Activated T-helper 2 cell treated with anti-CD3 and anti-CD28 coated beads, Interferon-gamma antibody, Interleukin-2, Interleukin-4, amounts not matched to agents 10 μg/mL and 5 μg/mL and 100 μg/mL, durations not matched to agents 14 hours and 24 hours and 36 hours (primary cell): ENCODE measurements at regions not wholly inside any gene's neighbourhood (a gene's known extent, or its start where the extent isn't known, plus 50 kb on each side); places are given as distances from the start of the nearest gene placed in this dataset.

Experiments
- DNase-seq: peaks from one replicate; pipeline ENCODE4 v3.0.0; 2021; ENCODE audit warnings: low spot score
- H3K27ac Mint-ChIP-seq: one replicate; pipeline ENCODE4 v1.8.0; 2021; ENCODE audit warnings: mixed read lengths
- H3K27me3 Mint-ChIP-seq: one replicate; pipeline ENCODE4 v1.8.0; 2021; ENCODE audit warnings: low read depth, mixed read lengths
- H3K36me3 Mint-ChIP-seq: one replicate; pipeline ENCODE4 v1.8.0; 2021; ENCODE audit warnings: low read depth, mixed read lengths
- H3K4me1 Mint-ChIP-seq: one replicate; pipeline ENCODE4 v1.8.0; 2021; ENCODE audit warnings: low read depth, mixed read lengths
- H3K4me3 Mint-ChIP-seq: one replicate; pipeline ENCODE4 v1.8.0; 2021; ENCODE audit warnings: low read depth, mild to moderate bottlenecking, moderate library complexity, mixed read lengths
- H3K9me3 Mint-ChIP-seq: one replicate; pipeline ENCODE4 v1.8.0; 2021; ENCODE audit warnings: mixed read lengths
- intact Hi-C: fragments of 100-400 bp; cut with micrococcal nuclease; formaldehyde crosslinking; loops from one replicate; pipeline ENCODE4 v1.15.1; 2023

DNA sequence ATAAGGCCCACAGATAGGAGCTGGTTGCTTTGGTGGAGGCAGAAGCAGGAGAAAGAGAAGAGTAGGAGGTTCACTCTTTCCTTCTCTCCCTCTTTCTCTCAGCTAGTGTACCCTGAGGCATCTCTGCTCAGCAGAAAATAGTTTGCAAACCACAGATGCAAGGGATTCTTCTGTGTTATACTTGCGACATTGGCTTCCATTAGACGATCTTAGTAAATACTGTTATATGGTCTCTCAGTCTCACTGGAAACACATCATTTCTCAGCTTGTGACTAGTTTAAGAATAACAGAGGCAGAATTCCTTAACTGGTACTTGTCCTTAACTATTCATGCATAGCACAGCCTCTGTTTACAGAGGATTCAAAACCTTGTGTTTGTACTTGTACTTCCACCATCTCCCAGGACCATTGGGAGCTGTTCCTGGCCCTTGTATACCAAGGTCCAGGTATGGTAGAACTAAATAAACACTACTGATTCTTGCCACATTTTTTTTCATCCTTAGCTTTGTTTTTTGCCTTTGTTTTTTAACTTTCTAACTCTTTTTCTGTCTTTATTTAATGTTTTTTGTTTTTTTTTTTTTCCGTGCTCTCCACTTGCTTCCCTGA, 218.2 kb downstream of the OTOR start:
- peaks cover 9% of the 10 kb centered on the region for H3K9me3 Mint-ChIP-seq
- no peak overlapping the region for H3K4me3 Mint-ChIP-seq
- intact Hi-C loops, result no loop called here
- H3K27ac Mint-ChIP-seq, result no peak overlapping the region
- H3K4me1 Mint-ChIP-seq, result no peaks in the 10 kb centered on the region
- no peaks in the 10 kb centered on the region for H3K36me3 Mint-ChIP-seq
- no peak for DNase-seq
- H3K27me3 Mint-ChIP-seq, result no peaks in the 10 kb centered on the region

DNA sequence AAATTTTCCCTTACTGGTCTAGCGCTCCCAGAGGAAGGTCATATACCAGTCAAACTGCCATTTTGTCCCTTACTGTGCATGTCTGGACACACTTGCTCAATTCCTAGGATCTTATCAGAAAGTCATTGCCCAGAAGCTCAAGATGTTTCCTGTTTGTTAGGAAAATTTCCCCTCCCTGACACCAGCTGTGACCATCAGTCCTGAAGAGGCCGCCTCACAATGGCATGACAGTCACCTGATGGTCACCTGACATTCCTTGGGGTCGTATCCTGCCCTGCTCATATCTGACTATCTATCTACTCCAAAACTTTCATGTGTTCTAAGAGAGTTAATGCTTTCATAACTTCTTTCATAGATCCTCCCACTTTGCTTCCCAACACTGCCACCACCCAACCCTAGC, 219.9 kb downstream of the OTOR start:
- no peak overlapping the region for H3K27ac Mint-ChIP-seq
- intact Hi-C loops, result no loop called here
- no peak for DNase-seq
- no peaks in the 10 kb centered on the region for H3K9me3 Mint-ChIP-seq
- no peaks in the 10 kb centered on the region for H3K27me3 Mint-ChIP-seq
- no peak overlapping the region for H3K4me3 Mint-ChIP-seq
- H3K36me3 Mint-ChIP-seq, result no peaks in the 10 kb centered on the region
- H3K4me1 Mint-ChIP-seq, result no peaks in the 10 kb centered on the region

DNA sequence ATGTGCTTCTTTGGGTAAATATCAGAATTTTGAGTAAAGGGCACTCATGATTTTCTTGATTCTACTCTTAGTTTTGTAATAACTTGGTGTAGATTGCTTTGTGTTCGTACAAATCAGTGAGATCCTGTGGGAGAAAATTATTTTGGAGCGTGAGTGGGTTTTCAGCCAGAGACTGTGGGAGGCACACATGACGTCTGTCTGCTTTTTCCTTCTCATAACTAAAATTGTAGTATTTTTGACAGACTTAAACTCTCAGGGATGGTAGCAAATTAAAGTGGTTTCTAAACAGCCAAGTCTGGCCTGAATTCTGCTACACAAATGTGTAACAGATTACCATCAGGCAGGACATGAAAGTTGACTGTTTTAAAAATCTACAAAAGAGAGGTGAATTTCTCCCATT, 222.6 kb downstream of the OTOR start:
- H3K36me3 Mint-ChIP-seq, result no peaks in the 10 kb centered on the region
- intact Hi-C loops, result loop anchor here (10.0 kb wide), 1 partner anchor 64 kb away; no protein-coding TSS in a partner anchor
- no peaks in the 10 kb centered on the region for H3K4me1 Mint-ChIP-seq
- H3K27me3 Mint-ChIP-seq, result no peaks in the 10 kb centered on the region
- no peak for DNase-seq
- no peak overlapping the region for H3K4me3 Mint-ChIP-seq
- H3K27ac Mint-ChIP-seq, result no peak overlapping the region
- peaks cover 5% of the 10 kb centered on the region for H3K9me3 Mint-ChIP-seq

DNA sequence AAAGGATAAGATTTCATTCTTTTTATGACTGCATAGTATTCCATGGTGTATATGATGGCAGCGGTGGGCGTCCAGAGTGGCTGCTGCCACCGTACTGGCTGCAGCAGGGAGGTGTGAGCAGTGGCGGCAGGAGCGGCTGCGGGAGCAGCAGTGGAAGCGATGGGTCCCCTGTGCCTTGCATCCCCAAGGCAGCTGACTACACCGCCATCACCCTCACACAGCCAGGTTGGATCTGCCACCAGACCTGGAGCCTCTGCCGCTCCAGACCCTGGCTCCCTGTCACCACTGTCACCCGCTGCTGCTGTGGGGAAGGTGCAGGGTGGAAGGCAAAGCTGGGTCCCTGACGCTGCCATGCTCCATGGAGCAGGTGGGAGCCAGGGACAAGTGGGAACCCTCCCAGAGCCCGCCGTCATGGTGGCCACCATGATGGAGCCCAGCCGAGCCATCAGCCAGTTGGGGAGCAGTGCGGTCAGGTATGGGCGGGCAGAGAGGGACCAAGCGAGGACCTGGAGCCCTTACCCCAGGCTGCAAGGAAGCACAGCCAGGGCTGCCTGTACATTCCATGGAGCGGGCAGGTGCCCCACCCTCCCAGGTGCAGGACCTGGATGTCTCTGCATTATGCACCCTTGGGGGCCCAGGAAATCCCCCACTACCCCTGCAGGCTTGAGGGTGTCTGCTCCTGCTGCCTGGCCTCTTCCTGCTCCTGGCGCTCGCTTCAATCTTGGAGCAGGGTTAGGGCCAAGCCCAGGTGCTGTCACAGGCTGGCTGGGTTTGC, 226.1 kb downstream of the OTOR start:
- no peaks in the 10 kb centered on the region for H3K4me1 Mint-ChIP-seq
- no peak overlapping the region for H3K27ac Mint-ChIP-seq
- H3K4me3 Mint-ChIP-seq, result no peak overlapping the region
- H3K27me3 Mint-ChIP-seq, result no peaks in the 10 kb centered on the region
- intact Hi-C loops, result loop anchor here (10.0 kb wide), 1 partner anchor 61 kb away; no protein-coding TSS in a partner anchor
- DNase-seq, result no peak
- H3K36me3 Mint-ChIP-seq, result no peaks in the 10 kb centered on the region
- H3K9me3 Mint-ChIP-seq, result peaks cover 5% of the 10 kb centered on the region

DNA sequence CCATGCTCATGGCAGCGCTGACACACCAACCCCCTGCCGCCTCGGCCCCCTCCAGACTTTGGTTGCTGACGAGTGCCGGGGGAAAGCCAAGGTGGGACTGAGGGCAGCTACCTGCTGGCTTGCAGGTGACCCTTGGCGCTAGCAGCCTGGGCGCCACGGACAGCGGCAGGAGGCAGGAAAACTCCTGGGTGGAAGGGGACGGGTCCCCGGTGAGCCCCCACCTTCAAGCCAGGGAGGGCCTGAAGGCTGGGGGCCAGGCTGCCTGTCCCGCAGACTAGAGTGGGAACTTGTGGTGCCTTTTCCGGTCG, 226.7 kb downstream of the OTOR start:
- DNase-seq, result no peak
- H3K27me3 Mint-ChIP-seq, result no peaks in the 10 kb centered on the region
- no peaks in the 10 kb centered on the region for H3K4me1 Mint-ChIP-seq
- H3K9me3 Mint-ChIP-seq, result peaks cover 5% of the 10 kb centered on the region
- no peaks in the 10 kb centered on the region for H3K36me3 Mint-ChIP-seq
- intact Hi-C loops, result loop anchor here (10.0 kb wide), 1 partner anchor 60 kb away; no protein-coding TSS in a partner anchor
- H3K4me3 Mint-ChIP-seq, result no peak overlapping the region
- H3K27ac Mint-ChIP-seq, result no peak overlapping the region

DNA sequence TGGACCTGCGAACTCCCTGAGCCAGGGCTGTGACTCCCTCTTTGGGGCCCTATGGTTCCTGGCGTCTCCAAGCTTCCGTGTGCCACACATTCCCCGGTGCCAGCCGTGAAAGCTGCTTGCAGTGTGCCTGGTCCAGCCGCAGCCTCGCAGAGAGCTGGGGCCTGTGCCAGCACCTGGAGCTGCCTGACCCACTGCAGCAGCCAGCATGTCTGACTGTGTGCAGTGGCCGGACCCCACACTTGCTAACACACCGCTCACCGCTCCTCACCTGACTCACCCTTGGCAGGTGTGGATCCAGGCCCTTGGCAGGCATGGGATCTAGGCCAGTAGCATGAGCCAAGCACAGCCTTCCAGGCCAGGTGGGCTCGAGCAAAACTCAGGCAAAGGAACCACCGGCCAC, 227.5 kb downstream of the OTOR start:
- Mint-ChIP-seq H3K27me3 (no peaks in the 10 kb centered on the region), H3K4me1 (no peaks in the 10 kb centered on the region), H3K4me3 (no peak overlapping the region), H3K9me3 (peaks cover 5% of the 10 kb centered on the region), H3K27ac (no peak overlapping the region), H3K36me3 (no peaks in the 10 kb centered on the region)
- intact Hi-C loops, result loop anchor here (10.0 kb wide), 1 partner anchor 59 kb away; no protein-coding TSS in a partner anchor
- DNase-seq, result no peak

DNA sequence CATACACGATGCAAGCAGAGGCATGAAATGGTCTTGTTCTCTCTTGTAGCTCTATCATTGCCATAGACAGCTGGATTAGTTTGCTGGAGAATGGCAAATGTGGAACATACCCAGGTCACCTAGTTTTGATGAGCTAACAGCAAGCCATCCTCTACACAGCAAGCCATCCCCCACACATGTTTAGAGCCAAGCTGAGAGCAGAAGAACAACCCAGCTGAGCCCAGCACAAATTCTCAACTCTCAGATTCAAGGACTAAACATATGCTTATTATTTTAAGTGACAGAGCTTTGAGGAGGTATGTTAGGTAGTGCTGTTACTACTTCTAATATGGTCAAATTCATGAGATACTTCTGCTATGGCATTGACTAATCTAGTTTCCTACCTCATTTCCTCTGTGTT, 230.3 kb downstream of the OTOR start:
- intact Hi-C loops, result loop anchor here (10.0 kb wide), 1 partner anchor 56 kb away; no protein-coding TSS in a partner anchor
- no peaks in the 10 kb centered on the region for H3K27me3 Mint-ChIP-seq
- H3K4me1 Mint-ChIP-seq, result no peaks in the 10 kb centered on the region
- peaks cover 5% of the 10 kb centered on the region for H3K9me3 Mint-ChIP-seq
- H3K36me3 Mint-ChIP-seq, result no peaks in the 10 kb centered on the region
- no peak overlapping the region for H3K4me3 Mint-ChIP-seq
- H3K27ac Mint-ChIP-seq, result no peak overlapping the region
- DNase-seq, result no peak

DNA sequence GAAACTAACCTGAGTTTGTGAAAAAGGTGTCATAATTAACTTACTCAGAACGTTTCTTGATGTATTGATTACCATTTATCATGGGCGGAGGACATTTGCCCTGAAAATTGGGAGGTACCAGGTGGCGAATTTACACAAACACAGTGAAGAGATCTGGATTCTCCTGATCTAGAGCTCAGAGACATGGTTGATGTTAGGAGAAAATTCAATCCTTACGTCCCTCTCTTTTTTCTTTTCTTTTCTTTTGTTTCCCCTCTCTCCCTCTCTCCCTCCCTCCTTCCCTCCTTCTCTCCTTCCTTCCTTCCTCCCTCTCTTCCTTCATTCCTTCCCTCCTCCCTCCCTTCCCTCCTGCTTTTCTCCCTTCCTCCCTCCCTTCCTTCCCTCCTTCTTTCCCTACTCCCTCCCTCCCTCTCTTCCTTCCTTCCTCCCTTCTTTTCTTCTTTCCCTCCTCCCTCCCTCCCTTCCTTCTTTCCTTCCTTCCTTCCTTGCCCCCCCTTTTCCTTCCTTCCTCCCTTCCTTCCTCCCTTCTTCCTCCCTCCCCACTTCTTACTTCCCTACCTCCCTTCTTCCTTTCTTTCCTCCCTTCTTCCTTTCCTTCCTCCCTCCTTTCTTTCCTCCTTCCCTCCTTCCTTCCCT, 234.1 kb downstream of the OTOR start:
- H3K4me3 Mint-ChIP-seq, result no peak overlapping the region
- H3K4me1 Mint-ChIP-seq, result no peaks in the 10 kb centered on the region
- intact Hi-C loops, result no loop called here
- no peaks in the 10 kb centered on the region for H3K36me3 Mint-ChIP-seq
- H3K27me3 Mint-ChIP-seq, result no peaks in the 10 kb centered on the region
- H3K27ac Mint-ChIP-seq, result no peak overlapping the region
- no peak for DNase-seq
- peaks cover 6% of the 10 kb centered on the region for H3K9me3 Mint-ChIP-seq

DNA sequence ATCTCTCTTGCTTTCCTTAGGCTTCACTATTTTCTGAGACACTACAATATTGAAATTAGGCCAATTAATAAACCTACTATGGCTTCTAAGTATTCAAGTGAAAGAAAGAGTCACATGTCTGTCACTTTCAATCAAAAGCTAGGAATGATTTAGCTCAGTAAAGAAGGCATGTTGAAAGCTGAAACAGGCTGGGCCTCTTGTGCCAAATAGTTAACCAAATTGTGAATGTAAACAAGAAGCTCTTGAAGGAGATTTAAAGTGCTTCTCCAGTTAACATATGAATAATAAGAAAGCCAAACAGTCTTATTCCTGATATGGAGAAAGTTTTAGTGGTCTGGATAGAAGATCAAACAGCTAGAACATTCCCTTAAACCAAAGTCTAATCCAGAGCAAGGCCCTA, 236.3 kb downstream of the OTOR start:
- Mint-ChIP-seq H3K36me3 (no peaks in the 10 kb centered on the region), H3K4me3 (no peak overlapping the region), H3K27ac (no peak overlapping the region), H3K9me3 (peaks cover 6% of the 10 kb centered on the region), H3K27me3 (no peaks in the 10 kb centered on the region), H3K4me1 (no peaks in the 10 kb centered on the region)
- DNase-seq, result no peak
- intact Hi-C loops, result no loop called here

DNA sequence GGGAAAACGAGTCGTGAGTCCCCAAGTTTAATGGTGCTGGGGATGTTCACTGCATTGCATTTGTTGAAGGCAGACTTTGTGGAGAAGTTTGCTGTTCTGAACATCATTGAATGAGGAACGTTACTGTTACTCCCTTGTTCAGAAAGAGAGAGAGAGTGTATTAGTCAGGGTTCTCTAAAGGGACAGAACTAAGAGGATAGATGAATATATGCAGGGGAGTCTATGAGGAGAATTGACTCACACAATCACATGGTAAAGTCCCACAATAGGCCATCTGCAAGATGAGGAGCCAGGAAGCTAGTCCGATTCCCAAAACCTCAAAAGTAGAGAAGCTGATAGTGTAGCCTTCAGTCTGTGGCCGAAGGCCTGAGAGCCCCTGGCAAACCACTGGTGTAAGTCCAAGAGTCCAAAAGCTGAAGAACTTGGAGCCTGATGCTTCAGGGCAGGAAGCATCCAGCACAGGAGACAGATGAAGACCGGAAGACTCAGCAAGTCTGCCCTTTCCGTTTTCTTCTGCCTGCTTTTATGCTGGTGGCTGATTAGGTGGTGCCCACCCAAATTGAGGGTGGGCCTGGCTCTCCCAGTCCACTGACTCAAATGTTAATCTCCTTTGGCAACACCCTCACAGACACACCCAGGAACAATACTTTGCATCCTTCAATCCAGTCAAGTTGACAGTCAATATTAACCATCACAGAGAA, 223.5 kb upstream of the PCSK2 start:
- Mint-ChIP-seq H3K9me3 (peaks cover 3% of the 10 kb centered on the region), H3K36me3 (no peaks in the 10 kb centered on the region), H3K27me3 (no peaks in the 10 kb centered on the region), H3K27ac (no peak overlapping the region), H3K4me3 (no peak overlapping the region), H3K4me1 (no peaks in the 10 kb centered on the region)
- intact Hi-C loops, result no loop called here
- DNase-seq, result no peak

DNA sequence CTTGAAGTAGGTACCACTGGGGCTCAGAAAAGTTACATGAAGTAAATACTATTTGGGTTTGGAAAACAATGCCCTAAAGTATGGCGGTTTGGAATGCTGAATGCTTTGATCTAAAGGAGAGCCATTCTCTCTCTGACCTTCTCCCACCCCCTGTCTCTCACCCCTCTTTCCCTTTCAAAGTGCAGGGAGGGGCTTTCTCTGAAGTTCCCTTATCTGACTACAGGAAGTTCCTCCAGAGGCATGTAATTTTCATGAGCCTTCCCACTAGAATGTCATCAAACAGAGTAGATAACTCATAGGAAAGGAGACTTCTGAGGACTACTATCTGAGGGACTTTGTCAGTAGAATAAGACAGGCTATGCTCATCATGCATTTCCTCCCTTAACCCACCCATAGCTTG, 216.7 kb upstream of the PCSK2 start:
- Mint-ChIP-seq H3K9me3 (peaks cover 3% of the 10 kb centered on the region), H3K4me3 (no peak overlapping the region), H3K36me3 (no peaks in the 10 kb centered on the region), H3K27ac (no peak overlapping the region), H3K27me3 (no peaks in the 10 kb centered on the region), H3K4me1 (no peaks in the 10 kb centered on the region)
- DNase-seq, result no peak
- intact Hi-C loops, result no loop called here

DNA sequence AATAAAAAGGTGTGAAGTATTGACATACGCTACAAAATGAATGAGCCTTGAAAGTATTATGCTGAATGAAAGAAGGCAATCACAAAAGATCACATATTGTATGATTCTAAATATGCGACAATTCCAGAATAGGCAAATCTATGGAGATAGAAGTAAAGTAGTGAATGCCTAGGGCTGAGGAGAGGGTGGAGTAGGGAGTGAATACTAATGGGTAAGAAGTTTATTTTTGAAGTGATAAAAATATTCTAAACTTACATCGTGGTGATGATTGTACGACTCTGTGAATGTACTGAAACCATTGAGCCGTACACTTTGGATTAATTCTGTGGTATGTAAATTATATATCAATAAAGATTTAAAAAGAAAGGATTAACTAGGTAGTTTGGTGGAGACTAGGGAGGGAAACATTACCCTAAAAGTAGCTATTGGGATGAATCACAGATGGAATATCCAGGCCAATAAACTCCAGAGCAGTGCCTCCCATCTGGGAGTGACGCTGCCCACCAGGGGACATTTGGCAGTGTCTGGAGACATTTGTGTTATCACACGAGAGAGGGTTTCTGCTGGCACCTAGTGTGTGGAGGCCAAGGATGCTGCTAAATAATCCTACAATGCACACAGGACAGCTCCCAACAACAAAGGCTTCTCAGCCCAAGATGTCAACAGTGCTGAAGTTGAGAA, 214.2 kb upstream of the PCSK2 start:
- Mint-ChIP-seq H3K9me3 (peaks cover 3% of the 10 kb centered on the region), H3K27me3 (no peaks in the 10 kb centered on the region)

More for the DNA sequence above, 214.2 kb upstream of the PCSK2 start:
- Mint-ChIP-seq H3K4me3 (no peak overlapping the region), H3K4me1 (no peaks in the 10 kb centered on the region), H3K27ac (no peak overlapping the region), H3K36me3 (no peaks in the 10 kb centered on the region)
- DNase-seq, result no peak
- intact Hi-C loops, result no loop called here
